Adipocyte (in vitro differentiated cells): ENCODE measurements at regions not wholly inside any gene's neighbourhood (a gene's known extent, or its start where the extent isn't known, plus 50 kb on each side); places are given as distances from the start of the nearest gene placed in this dataset.

ENCODE experiments used
- DNase-seq: peaks from one replicate; pipeline ENCODE4 v3.0.0-alpha.2; 2015; ENCODE audit warnings: low read depth
- H3K27me3 ChIP-seq: replicated peaks from 2 replicates; pipeline ENCODE4 v1.7.0; 2013; ENCODE audit warnings: mild to moderate bottlenecking, low read length, moderate library complexity; ENCODE audit not compliant: control insufficient read depth, insufficient read depth
- H3K36me3 ChIP-seq: 2 replicates; pipeline ENCODE4 v1.7.0; 2013; ENCODE audit warnings: low read length, mild to moderate bottlenecking, moderate library complexity; ENCODE audit not compliant: control insufficient read depth, insufficient read depth, severe bottlenecking
- H3K4me1 ChIP-seq: 2 replicates; pipeline ENCODE4 v1.7.0; 2013; ENCODE audit warnings: mild to moderate bottlenecking, low read length, moderate library complexity; ENCODE audit not compliant: control insufficient read depth, insufficient read depth
- H3K4me3 ChIP-seq: 2 replicates; pipeline ENCODE4 v1.7.0; 2013; ENCODE audit warnings: mild to moderate bottlenecking, low read length, moderate library complexity
- H3K9ac ChIP-seq: 2 replicates; pipeline ENCODE4 v1.7.0; 2013; ENCODE audit warnings: mild to moderate bottlenecking, low read length, moderate library complexity
- H3K9me3 ChIP-seq: 2 replicates; pipeline ENCODE4 v1.7.0; 2013; ENCODE audit warnings: mild to moderate bottlenecking, low read length, moderate library complexity; ENCODE audit not compliant: control insufficient read depth

DNA sequence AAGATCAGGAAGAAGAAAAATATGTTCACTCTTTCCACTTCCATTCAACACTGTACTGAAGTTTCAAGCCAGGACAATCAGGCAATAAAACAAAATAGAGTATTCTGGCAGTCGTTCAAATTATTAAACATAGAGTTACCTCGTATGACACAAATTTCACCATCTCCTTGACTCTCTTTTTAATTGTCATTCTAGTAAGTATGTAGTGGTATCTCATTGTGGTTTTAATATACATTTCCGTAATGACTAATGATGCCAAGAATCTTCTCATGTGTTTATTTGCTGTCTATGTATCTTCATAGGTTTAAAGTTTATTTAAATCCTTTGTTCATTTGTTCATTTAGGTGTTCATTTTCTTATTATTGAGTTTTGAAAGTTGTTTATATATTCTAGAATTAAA, 352.2 kb downstream of the IDS start:
- Histone ChIP-seq H3K36me3 (no peaks in the 10 kb centered on the region), H3K4me1 (peaks cover 7% of the 10 kb centered on the region), H3K4me3 (no peak overlapping the region), H3K27me3 (no peaks in the 10 kb centered on the region), H3K9ac (no peak overlapping the region), H3K9me3 (peaks cover 6% of the 10 kb centered on the region)
- no peak for DNase-seq

DNA sequence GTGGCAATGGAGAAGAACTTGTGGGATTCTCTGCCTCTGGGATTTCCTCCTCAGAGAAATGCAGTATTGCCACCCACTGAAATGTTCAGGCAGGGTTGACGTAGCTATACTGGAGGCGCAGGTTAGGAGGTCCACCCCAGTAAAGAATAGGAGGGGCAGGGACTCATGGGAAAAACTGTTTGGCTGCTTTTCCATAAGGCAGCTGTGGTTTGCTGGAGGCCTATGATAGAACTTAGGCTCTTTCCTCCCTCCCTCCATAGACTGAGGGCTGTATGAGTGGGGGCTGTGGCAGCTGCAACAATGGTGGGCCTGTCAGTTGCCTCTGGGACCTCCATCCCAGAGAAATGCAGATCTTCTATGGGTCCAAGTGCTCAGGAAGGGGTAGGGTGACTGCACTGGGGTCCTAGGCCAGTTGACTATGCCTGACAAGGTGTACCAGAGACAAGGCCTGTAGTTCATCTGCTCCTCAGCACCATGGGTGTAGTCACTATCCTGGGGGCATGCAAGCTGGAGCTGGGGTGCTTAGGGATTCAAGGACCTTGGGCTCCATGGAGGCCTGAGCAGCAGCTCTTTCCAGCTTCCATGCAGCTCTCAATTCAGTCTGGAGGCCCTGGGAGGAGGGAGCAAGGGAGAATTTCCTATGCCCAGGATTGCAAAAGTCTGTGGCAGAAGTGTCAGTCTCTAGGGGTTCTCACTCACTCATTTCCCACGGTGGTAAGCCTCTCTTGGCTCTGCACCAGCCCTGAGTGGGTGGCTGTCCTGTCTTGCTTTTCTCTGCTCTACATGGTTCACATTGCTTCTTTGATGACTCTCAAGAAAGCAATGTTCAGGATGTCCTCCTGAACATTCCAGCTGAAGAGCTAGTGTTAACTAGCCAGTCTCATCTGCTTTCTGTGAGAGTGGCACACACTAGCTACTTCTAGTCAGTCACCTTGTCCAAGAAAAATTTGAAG, 353.0 kb downstream of the IDS start:
- no peak for DNase-seq
- Histone ChIP-seq H3K4me1 (peaks cover 7% of the 10 kb centered on the region), H3K9ac (no peak overlapping the region)

DNA sequence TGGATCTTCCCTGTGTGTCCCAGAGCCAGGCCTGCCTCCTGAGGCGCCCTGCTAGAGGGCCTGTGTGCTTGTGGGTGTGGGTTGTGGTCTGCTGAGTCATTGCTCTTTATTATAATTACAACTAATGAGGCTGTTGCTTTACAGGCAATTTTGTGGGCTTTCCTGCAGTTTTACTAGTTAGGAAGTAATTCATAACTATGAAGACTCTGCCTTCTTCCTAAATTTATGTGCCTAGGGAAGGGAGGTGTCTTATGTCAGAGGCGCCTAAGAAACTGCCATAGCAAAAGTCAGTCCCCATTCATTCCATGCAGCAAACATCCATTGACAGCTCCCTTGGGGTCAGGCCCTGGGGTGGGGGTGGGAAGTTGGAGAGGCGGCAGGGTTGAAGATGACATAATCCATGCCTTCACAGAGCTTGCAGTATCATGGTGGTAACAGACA, 359.2 kb downstream of the IDS start:
- H3K9me3 ChIP-seq, result peaks cover 10% of the 10 kb centered on the region
- no peak overlapping the region for H3K9ac ChIP-seq
- H3K36me3 ChIP-seq, result no peaks in the 10 kb centered on the region
- no peaks in the 10 kb centered on the region for H3K27me3 ChIP-seq
- H3K4me1 ChIP-seq, result no peaks in the 10 kb centered on the region
- H3K4me3 ChIP-seq, result no peak overlapping the region
- no peak for DNase-seq

More for the DNA sequence above, 353.0 kb downstream of the IDS start:
- H3K9me3 ChIP-seq, result peaks cover 6% of the 10 kb centered on the region
- H3K27me3 ChIP-seq, result no peaks in the 10 kb centered on the region
- H3K36me3 ChIP-seq, result no peaks in the 10 kb centered on the region
- H3K4me3 ChIP-seq, result no peak overlapping the region

DNA sequence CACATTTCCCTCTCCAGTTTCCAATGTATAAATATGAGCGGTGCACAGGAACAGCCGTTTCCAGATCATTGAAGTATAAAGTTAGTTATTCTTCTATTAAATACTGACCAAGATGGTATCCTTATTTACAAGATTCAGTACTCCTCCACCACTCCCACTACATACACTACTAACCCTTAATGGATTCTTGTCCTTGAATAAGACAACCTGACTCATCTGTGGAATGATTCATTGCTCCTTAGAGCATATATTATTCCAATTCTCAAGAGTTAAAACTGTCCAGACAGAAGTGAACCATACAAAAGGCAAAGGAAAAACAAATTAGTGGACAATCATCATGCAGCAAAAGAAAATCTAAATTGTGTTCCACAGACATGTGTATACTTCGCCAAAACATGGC, 373.3 kb downstream of the IDS start:
- Histone ChIP-seq H3K9me3 (no peaks in the 10 kb centered on the region), H3K4me3 (no peak overlapping the region), H3K27me3 (no peaks in the 10 kb centered on the region), H3K9ac (no peak overlapping the region), H3K4me1 (no peaks in the 10 kb centered on the region), H3K36me3 (no peaks in the 10 kb centered on the region)
- no peak for DNase-seq

DNA sequence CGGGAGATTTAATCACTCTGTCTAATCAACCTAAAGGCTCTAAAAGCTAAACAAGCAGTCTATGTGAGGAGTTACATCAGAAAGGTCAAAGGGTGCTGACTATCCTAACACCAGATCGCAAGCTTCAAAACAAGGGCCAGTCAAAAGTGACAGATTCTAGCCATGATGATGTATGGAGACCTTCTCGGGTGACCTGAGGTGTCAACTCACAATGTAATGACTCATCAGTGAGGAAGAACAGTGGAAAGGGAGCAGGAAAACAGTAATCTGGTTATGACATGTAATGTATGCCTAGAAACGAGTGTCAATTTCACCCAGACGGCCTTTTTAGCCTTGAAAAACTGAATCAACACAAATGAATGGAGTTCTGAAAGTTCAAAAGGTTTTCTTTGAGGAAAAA, 375.3 kb downstream of the IDS start:
- H3K9ac ChIP-seq, result no peak overlapping the region
- no peak for DNase-seq

DNA sequence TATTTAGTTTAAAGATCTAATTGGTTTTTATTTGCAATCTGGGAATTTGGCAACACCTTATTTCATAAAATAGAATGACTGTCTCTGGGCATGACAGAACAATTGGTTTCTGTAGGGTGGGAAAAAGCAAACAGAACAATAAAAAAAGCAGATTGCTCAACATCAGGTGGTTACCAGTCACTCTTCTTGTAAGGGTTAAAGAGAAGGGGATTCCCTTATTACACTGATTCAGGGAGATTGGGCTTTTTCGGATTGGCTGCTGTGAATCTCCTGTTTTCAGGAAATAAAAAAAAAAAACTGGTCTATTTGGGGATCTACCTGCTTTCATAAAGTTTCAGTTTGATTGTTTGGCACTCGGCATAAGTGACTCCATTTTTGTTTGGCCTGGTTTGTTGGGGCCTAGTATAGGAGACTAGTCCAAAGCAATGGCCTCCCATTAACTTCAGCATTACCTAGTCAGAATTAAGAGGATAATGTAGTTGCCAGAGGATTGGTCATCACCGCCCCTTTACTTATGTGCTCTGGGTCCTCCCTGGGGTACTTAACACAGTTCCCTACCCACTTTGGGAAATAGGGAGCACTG, 380.5 kb downstream of the IDS start:
- H3K36me3 ChIP-seq, result no peaks in the 10 kb centered on the region
- no peak overlapping the region for H3K9ac ChIP-seq
- H3K4me3 ChIP-seq, result no peak overlapping the region
- DNase-seq, result no peak
- H3K27me3 ChIP-seq, result peaks cover 7% of the 10 kb centered on the region
- no peaks in the 10 kb centered on the region for H3K9me3 ChIP-seq
- H3K4me1 ChIP-seq, result no peaks in the 10 kb centered on the region

More for the DNA sequence above, 375.3 kb downstream of the IDS start:
- no peaks in the 10 kb centered on the region for H3K4me1 ChIP-seq
- H3K36me3 ChIP-seq, result no peaks in the 10 kb centered on the region
- H3K4me3 ChIP-seq, result no peak overlapping the region
- H3K9me3 ChIP-seq, result no peaks in the 10 kb centered on the region
- H3K27me3 ChIP-seq, result no peaks in the 10 kb centered on the region

DNA sequence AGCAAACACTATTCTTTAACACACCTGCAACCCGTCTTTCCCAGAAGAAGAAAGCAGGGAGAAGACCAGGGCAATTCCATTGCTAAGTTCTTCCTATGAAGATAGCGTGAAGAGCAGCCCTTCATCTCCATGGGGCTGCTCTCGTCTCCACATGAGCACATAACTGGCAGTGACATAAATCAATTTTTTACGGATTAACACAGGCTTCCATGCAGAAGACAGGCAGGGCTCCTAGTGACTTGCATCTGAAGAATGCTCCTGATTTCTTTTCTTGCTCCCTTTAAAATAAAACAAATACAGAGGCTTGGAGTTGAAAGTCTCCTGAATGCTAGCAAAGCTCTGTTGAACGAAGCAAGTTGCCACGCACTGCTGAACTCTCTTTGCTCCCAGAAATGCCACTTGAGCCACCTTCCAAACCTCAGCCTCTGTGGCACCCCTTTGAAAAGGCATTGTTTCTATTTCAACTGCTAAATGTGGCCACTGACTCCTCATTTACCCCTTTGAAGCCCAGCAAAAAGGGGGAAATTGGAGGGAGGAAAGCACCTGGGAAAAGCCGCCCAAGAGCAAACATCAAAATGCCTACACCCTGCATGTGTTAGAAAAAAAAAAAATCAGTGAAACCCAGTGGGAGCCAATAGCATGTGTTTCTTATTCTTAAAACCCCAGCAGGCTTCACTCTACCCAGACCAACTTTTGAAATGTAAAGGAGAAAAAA, 383.7 kb downstream of the IDS start:
- H3K9ac ChIP-seq, result no peak overlapping the region
- H3K4me3 ChIP-seq, result no peak overlapping the region
- no peak for DNase-seq
- no peaks in the 10 kb centered on the region for H3K4me1 ChIP-seq
- peaks cover 7% of the 10 kb centered on the region for H3K27me3 ChIP-seq
- H3K36me3 ChIP-seq, result no peaks in the 10 kb centered on the region
- H3K9me3 ChIP-seq, result no peaks in the 10 kb centered on the region

DNA sequence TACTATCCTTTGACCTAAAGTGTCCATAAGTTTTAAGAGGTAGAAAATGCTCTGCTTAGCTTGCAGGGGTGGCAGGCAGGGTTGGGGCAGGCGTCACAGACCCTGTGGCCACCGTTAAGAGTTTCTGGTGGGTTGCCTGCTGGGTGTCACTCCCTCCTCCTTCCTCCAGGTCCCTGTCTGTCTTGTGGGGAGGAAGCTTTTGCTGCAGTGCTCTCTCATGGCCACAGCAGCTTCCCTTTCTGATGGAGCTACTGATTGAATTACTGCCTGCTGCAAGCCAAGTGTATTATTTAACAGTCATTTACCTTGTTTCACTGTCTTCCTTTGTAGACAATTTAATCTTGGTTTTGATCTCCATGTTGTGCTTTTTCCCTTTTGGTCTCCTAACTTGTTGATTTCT, 384.6 kb downstream of the IDS start:
- Histone ChIP-seq H3K4me1 (no peaks in the 10 kb centered on the region), H3K27me3 (peaks cover 7% of the 10 kb centered on the region), H3K9ac (no peak overlapping the region), H3K9me3 (no peaks in the 10 kb centered on the region), H3K36me3 (no peaks in the 10 kb centered on the region), H3K4me3 (no peak overlapping the region)
- DNase-seq, result no peak

DNA sequence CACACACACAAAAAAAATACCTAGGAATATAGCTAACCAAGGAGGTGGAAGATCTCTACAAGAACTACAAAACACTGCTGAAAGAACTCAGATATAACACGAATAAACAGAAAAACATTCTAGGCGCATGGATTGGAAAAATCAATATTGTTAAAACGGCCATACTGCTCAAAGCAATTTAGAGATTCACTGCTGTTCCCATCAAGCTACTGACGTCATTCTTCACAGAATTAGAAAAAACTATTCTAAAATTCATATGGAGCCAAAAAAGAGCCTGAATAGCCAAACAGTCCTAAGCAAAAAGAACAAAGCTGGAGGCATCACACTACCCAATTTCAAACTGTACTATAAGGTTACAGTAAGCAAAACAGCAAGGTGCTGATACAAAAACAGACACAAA, 390.2 kb downstream of the IDS start:
- DNase-seq, result no peak
- no peak overlapping the region for H3K9ac ChIP-seq
- no peak overlapping the region for H3K4me3 ChIP-seq
- H3K36me3 ChIP-seq, result no peaks in the 10 kb centered on the region
- no peaks in the 10 kb centered on the region for H3K27me3 ChIP-seq
- H3K9me3 ChIP-seq, result peaks cover 5% of the 10 kb centered on the region
- H3K4me1 ChIP-seq, result no peaks in the 10 kb centered on the region

DNA sequence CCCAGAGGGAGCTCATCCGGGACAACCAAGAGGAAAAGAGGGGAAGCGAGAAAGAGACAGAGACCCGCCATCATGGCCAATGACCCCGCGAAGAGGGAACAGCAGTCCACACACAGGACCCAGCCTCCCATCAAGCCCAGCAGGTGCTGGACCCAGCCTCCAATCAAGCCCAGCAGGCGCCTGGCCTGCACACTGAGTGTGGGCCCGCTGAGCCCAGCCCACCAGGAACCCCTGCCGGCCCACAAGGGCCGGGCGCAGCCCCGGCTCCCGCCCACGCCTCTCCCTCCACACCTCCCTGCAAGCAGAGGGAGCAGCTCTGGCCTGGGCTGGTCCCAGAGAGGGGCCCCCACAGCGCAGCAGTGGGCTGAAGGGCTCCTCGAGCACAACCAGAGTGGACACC, 391.1 kb downstream of the IDS start:
- Histone ChIP-seq H3K9me3 (peaks cover 14% of the 10 kb centered on the region), H3K4me3 (no peak overlapping the region), H3K27me3 (no peaks in the 10 kb centered on the region), H3K4me1 (no peaks in the 10 kb centered on the region), H3K36me3 (no peaks in the 10 kb centered on the region), H3K9ac (no peak overlapping the region)
- DNase-seq, result no peak

DNA sequence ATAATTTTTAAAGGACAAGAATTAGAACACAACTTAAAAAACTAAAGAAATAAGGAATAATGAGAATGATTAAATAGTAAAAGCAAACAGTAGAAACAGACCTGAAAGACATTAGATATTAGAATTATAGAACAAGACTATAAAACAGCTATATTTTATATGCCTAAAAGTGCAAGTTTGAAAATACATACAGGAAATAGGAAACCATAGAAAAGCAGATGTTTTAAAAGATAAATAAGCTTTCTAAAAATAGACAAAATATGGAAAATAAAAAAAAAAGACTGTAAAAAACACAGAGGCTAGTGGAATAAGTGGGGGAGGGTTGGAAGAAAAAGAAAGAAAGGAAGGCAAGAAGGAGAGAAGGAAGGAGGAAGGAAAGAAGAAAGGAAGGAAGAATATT, 407.3 kb downstream of the IDS start:
- DNase-seq, result no peak
- no peak overlapping the region for H3K4me3 ChIP-seq
- no peaks in the 10 kb centered on the region for H3K36me3 ChIP-seq
- no peaks in the 10 kb centered on the region for H3K4me1 ChIP-seq
- H3K9me3 ChIP-seq, result no peaks in the 10 kb centered on the region
- H3K27me3 ChIP-seq, result no peaks in the 10 kb centered on the region
- H3K9ac ChIP-seq, result no peak overlapping the region
